Brain microvascular endothelial cell (primary cell): ENCODE measurements at regions not wholly inside any gene's neighbourhood (a gene's known extent, or its start where the extent isn't known, plus 50 kb on each side); places are given as distances from the start of the nearest gene placed in this dataset.
A peak's percentile ranks its signal among the peaks of the same experiment; 100 is the strongest.

Source experiments
- DNase-seq: peaks from one replicate; pipeline ENCODE4 v3.0.0-alpha.2; 2020
- H3K27ac ChIP-seq: fragments of 250-450 bp; sonication (Bioruptor Pico); 2 replicates; pipeline ENCODE4 v1.5.1; 2020; ENCODE audit warnings: mild to moderate bottlenecking, moderate library complexity
- H3K27me3 ChIP-seq: fragments of 250-450 bp; sonication (Bioruptor Pico); replicated peaks from 2 replicates; pipeline ENCODE4 v1.5.1; 2020; ENCODE audit warnings: mild to moderate bottlenecking
- H3K36me3 ChIP-seq: fragments of 250-450 bp; sonication (Bioruptor Pico); replicated peaks from 2 replicates; pipeline ENCODE4 v1.5.1; 2020; ENCODE audit warnings: mild to moderate bottlenecking
- H3K4me3 ChIP-seq: 2 replicates; pipeline ENCODE4 v1.5.1; 2011; ENCODE audit warnings: low read depth, mild to moderate bottlenecking, control low read depth, low read length, moderate library complexity
- in situ Hi-C: cut with HindIII; loops from 2 replicates; pipeline ENCODE4 v1.10.0; 2017; ENCODE audit warnings: low sequenced_read_pairs, low pct_ligation_motif_present
- TF ChIP-seq, protein P1 (sequence below): IDR thresholded peaks from 2 replicates; pipeline ENCODE4 v1.5.1; 2011; ENCODE audit warnings: low read depth, mild to moderate bottlenecking, moderate library complexity, low read length, control low read depth, inconsistent platforms; ENCODE audit errors: missing control alignments

DNA sequence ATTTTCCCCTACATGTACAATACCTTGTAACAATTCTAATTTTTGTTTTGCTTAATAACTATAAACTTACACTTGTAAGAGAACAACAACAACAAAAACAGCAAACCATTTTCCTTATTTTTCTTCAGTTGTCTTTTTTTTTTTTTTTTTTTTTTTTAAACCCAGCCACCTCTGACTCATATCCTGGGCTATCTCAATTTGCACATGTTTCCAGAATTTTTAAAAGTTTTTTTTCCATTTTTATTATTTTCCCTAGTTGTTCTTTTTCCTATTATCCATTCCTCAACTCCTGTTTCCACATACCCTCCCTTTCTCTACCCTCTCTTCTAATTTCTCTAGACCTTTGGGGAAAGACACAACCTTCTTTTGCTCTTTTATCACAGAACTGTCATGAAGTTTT, 112.5 kb downstream of the EFEMP1 start:
- no peaks in the 10 kb centered on the region for H3K36me3 ChIP-seq
- in situ Hi-C loops, result no loop called here
- TF ChIP-seq, protein P1, sequence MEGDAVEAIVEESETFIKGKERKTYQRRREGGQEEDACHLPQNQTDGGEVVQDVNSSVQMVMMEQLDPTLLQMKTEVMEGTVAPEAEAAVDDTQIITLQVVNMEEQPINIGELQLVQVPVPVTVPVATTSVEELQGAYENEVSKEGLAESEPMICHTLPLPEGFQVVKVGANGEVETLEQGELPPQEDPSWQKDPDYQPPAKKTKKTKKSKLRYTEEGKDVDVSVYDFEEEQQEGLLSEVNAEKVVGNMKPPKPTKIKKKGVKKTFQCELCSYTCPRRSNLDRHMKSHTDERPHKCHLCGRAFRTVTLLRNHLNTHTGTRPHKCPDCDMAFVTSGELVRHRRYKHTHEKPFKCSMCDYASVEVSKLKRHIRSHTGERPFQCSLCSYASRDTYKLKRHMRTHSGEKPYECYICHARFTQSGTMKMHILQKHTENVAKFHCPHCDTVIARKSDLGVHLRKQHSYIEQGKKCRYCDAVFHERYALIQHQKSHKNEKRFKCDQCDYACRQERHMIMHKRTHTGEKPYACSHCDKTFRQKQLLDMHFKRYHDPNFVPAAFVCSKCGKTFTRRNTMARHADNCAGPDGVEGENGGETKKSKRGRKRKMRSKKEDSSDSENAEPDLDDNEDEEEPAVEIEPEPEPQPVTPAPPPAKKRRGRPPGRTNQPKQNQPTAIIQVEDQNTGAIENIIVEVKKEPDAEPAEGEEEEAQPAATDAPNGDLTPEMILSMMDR, result no peak
- DNase-seq, result no peak
- no peak overlapping the region for H3K4me3 ChIP-seq
- H3K27me3 ChIP-seq, result no peaks in the 10 kb centered on the region
- H3K27ac ChIP-seq, result no peak overlapping the region

DNA sequence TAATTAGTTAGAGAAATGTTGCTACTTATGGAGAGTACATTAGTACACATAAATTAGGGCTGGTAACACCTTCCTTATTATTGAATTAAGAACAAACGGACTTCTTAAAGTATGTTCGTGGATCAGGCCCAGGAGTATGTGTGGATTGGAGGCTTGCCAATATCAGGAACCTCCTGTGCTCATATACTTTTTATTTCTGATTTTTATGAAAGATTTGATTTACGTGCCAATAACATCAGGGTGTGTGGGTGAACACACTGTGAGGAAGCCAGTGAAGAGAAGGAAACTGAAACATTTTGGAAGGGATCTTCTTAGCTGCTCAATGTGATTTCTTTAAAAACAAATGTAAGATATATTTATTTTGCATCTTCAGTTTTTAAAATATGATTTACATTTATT, 113.0 kb downstream of the EFEMP1 start:
- Histone ChIP-seq H3K36me3 (no peaks in the 10 kb centered on the region), H3K27me3 (no peaks in the 10 kb centered on the region), H3K4me3 (no peak overlapping the region), H3K27ac (no peak overlapping the region)
- DNase-seq, result peak; percentile 4
- in situ Hi-C loops, result no loop called here
- TF ChIP-seq, protein P1, result no peak

DNA sequence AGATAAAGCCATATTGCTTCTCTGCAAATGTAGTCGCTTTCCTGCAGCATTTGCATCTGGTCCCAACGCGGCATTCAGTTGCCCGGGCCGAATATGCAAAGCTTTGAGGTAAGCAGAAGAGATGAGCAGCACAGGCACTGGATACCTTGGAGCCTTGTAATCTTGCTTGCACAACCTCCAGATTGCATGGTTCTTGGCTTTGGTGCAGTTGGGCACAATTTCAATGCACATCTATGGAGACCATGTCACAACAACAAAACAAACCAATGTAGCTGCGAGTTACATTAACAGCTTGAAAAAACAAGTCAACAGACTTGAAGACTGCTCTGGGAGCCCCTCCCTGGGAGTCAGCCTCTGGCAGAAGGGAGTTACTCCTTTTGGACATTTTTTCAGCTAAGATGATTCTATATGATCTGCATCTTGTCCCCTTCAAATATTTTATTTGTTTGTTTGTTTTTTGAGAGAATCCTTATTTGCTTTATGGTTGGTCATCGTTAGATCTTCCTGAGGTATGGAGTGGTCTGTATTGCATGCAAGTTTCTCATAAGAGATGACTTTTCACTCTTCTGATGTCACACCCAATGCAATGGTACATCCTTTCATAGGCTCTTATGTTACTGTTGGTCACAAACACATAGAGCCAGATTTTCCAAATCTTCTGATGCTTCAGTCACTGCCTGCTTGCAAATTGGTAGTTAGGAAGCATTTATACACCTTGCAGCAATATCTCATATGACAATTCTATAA, 113.5 kb downstream of the EFEMP1 start:
- Histone ChIP-seq H3K36me3 (no peaks in the 10 kb centered on the region), H3K27ac (no peak overlapping the region), H3K27me3 (no peaks in the 10 kb centered on the region), H3K4me3 (no peak overlapping the region)
- in situ Hi-C loops, result no loop called here
- TF ChIP-seq, protein P1, result no peak
- DNase-seq, result no peak

DNA sequence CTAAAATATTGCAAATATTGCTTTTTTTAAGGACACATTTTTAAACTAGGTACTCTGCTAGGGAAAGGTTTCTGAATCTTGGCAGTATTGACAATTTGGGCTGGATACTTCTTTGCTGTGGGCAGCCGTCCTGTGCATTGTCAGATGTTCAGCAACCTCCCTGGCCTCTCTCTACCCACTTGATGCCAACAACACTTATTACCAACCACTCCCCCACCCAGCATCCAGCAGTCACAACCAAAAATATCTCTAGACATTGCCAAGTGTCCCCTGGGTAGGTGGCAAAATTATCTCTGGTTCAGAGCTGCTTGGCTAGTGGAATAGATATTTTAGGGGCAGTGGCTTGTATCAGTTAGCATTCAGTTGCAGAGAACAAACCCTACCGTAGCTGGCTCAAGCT, 114.3 kb upstream of the PNPT1 start:
- no peak for DNase-seq
- H3K36me3 ChIP-seq, result no peaks in the 10 kb centered on the region
- H3K27me3 ChIP-seq, result no peaks in the 10 kb centered on the region
- H3K4me3 ChIP-seq, result no peak overlapping the region
- in situ Hi-C loops, result no loop called here
- TF ChIP-seq, protein P1, result no peak
- no peak overlapping the region for H3K27ac ChIP-seq

DNA sequence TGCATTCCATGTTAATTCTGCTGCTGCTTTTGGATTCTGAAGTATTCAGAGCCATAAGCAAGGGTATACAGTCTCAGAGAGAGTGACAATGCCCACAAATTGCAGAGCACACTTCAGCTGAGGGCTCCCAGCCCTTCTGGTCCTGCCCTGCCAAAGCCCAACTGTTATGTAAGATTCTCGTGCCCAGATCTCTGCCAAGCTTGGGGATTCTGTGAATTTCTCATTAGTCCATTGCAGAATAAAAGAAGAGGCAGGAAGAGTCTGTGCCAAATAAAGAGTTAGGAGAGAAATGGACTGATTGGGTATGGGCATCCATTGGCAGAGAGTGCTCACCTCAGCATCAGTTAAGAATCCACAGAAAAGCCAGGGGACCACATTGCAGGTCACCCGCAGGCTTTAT, 112.0 kb upstream of the PNPT1 start:
- Histone ChIP-seq H3K27ac (no peak overlapping the region), H3K4me3 (no peak overlapping the region), H3K27me3 (no peaks in the 10 kb centered on the region), H3K36me3 (no peaks in the 10 kb centered on the region)
- in situ Hi-C loops, result no loop called here
- TF ChIP-seq, protein P1, result no peak
- DNase-seq, result no peak

DNA sequence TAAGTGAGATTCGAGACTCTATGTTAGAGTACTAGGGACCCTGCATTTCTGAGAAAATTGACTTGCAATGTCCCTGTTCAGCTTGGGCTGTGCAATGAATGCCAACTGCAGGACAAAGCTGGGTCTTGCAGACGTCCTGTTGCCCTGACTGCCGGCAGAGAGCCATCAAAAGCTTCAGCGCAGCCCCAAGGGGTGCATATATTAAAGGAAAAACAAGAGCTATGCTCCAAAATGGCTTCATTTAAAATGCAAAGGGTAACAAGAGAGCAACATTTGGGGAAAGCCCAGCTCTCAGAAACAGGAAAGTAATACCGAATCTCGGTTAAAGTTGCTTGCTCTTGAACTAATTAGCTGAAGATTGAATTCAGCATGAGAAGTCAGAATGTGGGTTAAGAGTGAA, 110.9 kb upstream of the PNPT1 start:
- Histone ChIP-seq H3K27ac (no peak overlapping the region), H3K27me3 (no peaks in the 10 kb centered on the region), H3K4me3 (no peak overlapping the region), H3K36me3 (no peaks in the 10 kb centered on the region)
- DNase-seq, result no peak
- in situ Hi-C loops, result no loop called here
- TF ChIP-seq, protein P1, result no peak
